SK-N-DZ (cell line): ENCODE measurements at regions not wholly inside any gene's neighbourhood (a gene's known extent, or its start where the extent isn't known, plus 50 kb on each side); places are given as distances from the start of the nearest gene placed in this dataset.
"Not testable (repeated sequence)": the region's sequence is repeated elsewhere in the genome, so short reads cannot be mapped to it uniquely, and the experiment has no call there.

Source experiments
- DNase-seq: peaks from one replicate; pipeline ENCODE4 v3.0.0-alpha.2; 2015; ENCODE audit warnings: low spot score

GRCh38 chr3:115252679-115253078 is 105.6 kb upstream of the ZBTB20 start:
- DNase-seq = no peak

GRCh38 chr3:115254492-115255196 is 107.6 kb upstream of the ZBTB20 start:
- peak; percentile 7 for DNase-seq

- no peak for DNase-seq
Observed at GRCh38 chr3:115255197-115255585, 108.1 kb upstream of the ZBTB20 start.

- DNase-seq = no peak
Observed at GRCh38 chr3:115270849-115271248, 123.8 kb upstream of the ZBTB20 start.

- peak; percentile 49 for DNase-seq
Observed at GRCh38 chr3:115272036-115272824, 125.1 kb upstream of the ZBTB20 start.

GRCh38 chr3:115275896-115276295 is 128.8 kb upstream of the ZBTB20 start:
- DNase-seq = no peak

- DNase-seq = no peak
Observed at GRCh38 chr3:115279939-115280338, 132.9 kb upstream of the ZBTB20 start.

GRCh38 chr3:115280506-115280905 is 133.4 kb upstream of the ZBTB20 start:
- no peak for DNase-seq

GRCh38 chr3:115281697-115282675 is 134.9 kb upstream of the ZBTB20 start:
- DNase-seq = no peak

GRCh38 chr3:115284980-115285379 is 137.9 kb upstream of the ZBTB20 start:
- DNase-seq = no peak

- DNase-seq = no peak
Observed at GRCh38 chr3:115286529-115287197, 139.6 kb upstream of the ZBTB20 start.

- DNase-seq = no peak
Observed at GRCh38 chr3:115287198-115287597, 140.1 kb upstream of the ZBTB20 start.

- DNase-seq = no peak
Observed at GRCh38 chr3:115292131-115292530, 145.0 kb upstream of the ZBTB20 start.

- DNase-seq = no peak
Observed at GRCh38 chr3:115292677-115293165, 145.6 kb upstream of the ZBTB20 start.

GRCh38 chr3:115293321-115293720 is 146.2 kb upstream of the ZBTB20 start:
- DNase-seq = no peak

- no peak for DNase-seq
Observed at GRCh38 chr3:115301364-115301860, 154.3 kb upstream of the ZBTB20 start.

GRCh38 chr3:115317953-115318352 is 170.9 kb upstream of the ZBTB20 start:
- DNase-seq = not testable (repeated sequence)

- no peak for DNase-seq
Observed at GRCh38 chr3:115321400-115321805, 174.3 kb upstream of the ZBTB20 start.

GRCh38 chr3:115322901-115323300 is 175.8 kb upstream of the ZBTB20 start:
- DNase-seq = no peak

GRCh38 chr3:115323380-115323779 is 176.3 kb upstream of the ZBTB20 start:
- DNase-seq = no peak

- no peak for DNase-seq
Observed at GRCh38 chr3:115324056-115324455, 177.0 kb upstream of the ZBTB20 start.
